H1 (cell line): ENCODE measurements at regions not wholly inside any gene's neighbourhood (a gene's known extent, or its start where the extent isn't known, plus 50 kb on each side); places are given as distances from the start of the nearest gene placed in this dataset.

ENCODE experiments used
- CTCF ChIA-PET: fragments of 300-600 bp; sonication (Branson Sonifier 250); formaldehyde crosslinking; loops from one replicate; lab custom pipeline; 2021; ENCODE audit not compliant: partially characterized antibody; lab: Charles Lee
- POLR2A ChIA-PET: fragments of 300-600 bp; sonication (Branson Sonifier 250); formaldehyde crosslinking; loops from one replicate; lab custom pipeline; 2021; ENCODE audit warnings: inconsistent platforms; ENCODE audit not compliant: partially characterized antibody; lab: Charles Lee
- DNase-seq, 2 experiments: peaks; one replicate each; pipeline versions ENCODE4 v3.0.0 to v3.0.0-alpha.2; 2010 to 2022; ENCODE audit warnings: low spot score in 2 of 2, low read depth in 1 of 2, mixed read lengths in 1 of 2
- FAIRE-seq: peaks from 2 replicates; lab custom pipeline; 2011; peaks lifted over from hg19 to GRCh38; lab: Jason Lieb, UNC
- H2AFZ ChIP-seq: 2 replicates; pipeline ENCODE4 v1.8.1; 2012; ENCODE audit warnings: low read length, inconsistent platforms
- H2AK5ac ChIP-seq: 2 replicates; pipeline ENCODE4 v1.6.1; 2013; ENCODE audit warnings: low read depth, low read length
- H2BK120ac ChIP-seq: replicated peaks from 2 replicates; pipeline ENCODE3; 2013; ENCODE audit warnings: low read depth, low read length, inconsistent platforms
- H2BK12ac ChIP-seq: 2 replicates; pipeline ENCODE4 v1.6.1; 2013; ENCODE audit warnings: low read depth, low read length
- H2BK15ac ChIP-seq: 2 replicates; pipeline ENCODE4 v1.6.1; 2013; ENCODE audit warnings: low read length
- H2BK20ac ChIP-seq: 2 replicates; pipeline ENCODE4 v1.6.1; 2013; ENCODE audit warnings: low read length
- H2BK5ac ChIP-seq: 2 replicates; pipeline ENCODE4 v1.6.1; 2013; ENCODE audit warnings: low read depth, low read length
- H3K14ac ChIP-seq: 2 replicates; pipeline ENCODE4 v1.6.1; 2013; ENCODE audit warnings: inconsistent platforms; ENCODE audit not compliant: insufficient read length
- H3K18ac ChIP-seq: 2 replicates; pipeline ENCODE4 v1.6.1; 2013; ENCODE audit warnings: low read length; ENCODE audit errors: extremely low read depth
- H3K23ac ChIP-seq: 2 replicates; pipeline ENCODE4 v1.6.1; 2013; ENCODE audit warnings: inconsistent platforms; ENCODE audit not compliant: insufficient read length
- H3K23me2 ChIP-seq: 2 replicates; pipeline ENCODE4 v1.6.1; 2013; ENCODE audit warnings: low read depth, low read length
- H3K27ac ChIP-seq: 2 replicates; pipeline ENCODE4 v1.6.1; 2011; ENCODE audit warnings: low read depth, low read length, inconsistent platforms
- H3K27me3 ChIP-seq, 4 experiments: replicated peaks in 1 of 4; 1 replicate in 1 of 4; 2 replicates in 3 of 4; pipeline versions ENCODE4 v1.6.1 to v1.8.1; 2011 to 2013; ENCODE audit warnings: low read length in 3 of 4, mild to moderate bottlenecking in 3 of 4, inconsistent platforms in 2 of 4, mixed read lengths in 2 of 4, moderate library complexity in 1 of 4; ENCODE audit not compliant: control insufficient read depth in 3 of 4, insufficient read depth in 3 of 4; ENCODE audit errors: extremely low read depth in 1 of 4
- H3K36me3 ChIP-seq, 4 experiments: 2 replicates each; pipeline versions ENCODE4 v1.6.1 to v1.8.1; 2011 to 2013; ENCODE audit warnings: mild to moderate bottlenecking in 4 of 4, low read length in 3 of 4, moderate library complexity in 2 of 4, control low read depth in 1 of 4, inconsistent platforms in 1 of 4; ENCODE audit not compliant: insufficient read depth in 4 of 4, control insufficient read depth in 2 of 4
- H3K4ac ChIP-seq: replicated peaks from 2 replicates; pipeline ENCODE3; 2013; ENCODE audit warnings: low read length, low read depth, mixed read lengths, inconsistent platforms; ENCODE audit not compliant: insufficient read length
- H3K4me1 ChIP-seq, 4 experiments: replicated peaks in 1 of 4; 1 replicate in 1 of 4; 2 replicates in 3 of 4; pipeline versions ENCODE4 v1.6.1 to v1.8.1; 2011 to 2013; ENCODE audit warnings: low read length in 3 of 4, inconsistent platforms in 2 of 4, mixed read lengths in 1 of 4; ENCODE audit not compliant: insufficient read depth in 4 of 4, control insufficient read depth in 3 of 4
- H3K4me2 ChIP-seq, 2 experiments: 2 replicates each; pipeline versions ENCODE4 v1.6.1 to v1.8.1; 2011 to 2013; ENCODE audit warnings: low read depth in 2 of 2, low read length in 2 of 2, control low read depth in 1 of 2, inconsistent platforms in 1 of 2, mild to moderate bottlenecking in 1 of 2; ENCODE audit not compliant: insufficient read depth in 1 of 2
- H3K4me3 ChIP-seq, 4 experiments: fragments of 200-600, 300-600 bp in 1 of 4; sonication (generic), shearing (Covaris generic), sonication (Bioruptor Twin) in 1 of 4; 2 replicates each; pipeline versions ENCODE4 v1.5.1 to v1.8.1; 2011 to 2016; ENCODE audit warnings: low read length in 4 of 4, low read depth in 3 of 4, control low read depth in 2 of 4, inconsistent platforms in 2 of 4, mild to moderate bottlenecking in 2 of 4, mixed read lengths in 1 of 4, moderate library complexity in 1 of 4; ENCODE audit not compliant: insufficient read depth in 2 of 4; ENCODE audit errors: extremely low read depth in 1 of 4
- H3K56ac ChIP-seq: replicated peaks from 2 replicates; pipeline ENCODE3; 2013; ENCODE audit warnings: low read depth, mild to moderate bottlenecking, mixed read lengths, low read length, inconsistent platforms; ENCODE audit not compliant: insufficient read length
- H3K79me1 ChIP-seq: 2 replicates; pipeline ENCODE4 v1.6.1; 2013; ENCODE audit warnings: low read depth, low read length, control low read depth
- H3K79me2 ChIP-seq, 2 experiments: 2 replicates each; pipeline versions ENCODE4 v1.6.1 to v1.8.1; 2012 to 2013; ENCODE audit warnings: low read length in 2 of 2, mild to moderate bottlenecking in 2 of 2, inconsistent platforms in 1 of 2; ENCODE audit not compliant: insufficient read depth in 2 of 2, control insufficient read depth in 1 of 2
- H3K9ac ChIP-seq, 4 experiments: replicated peaks in 1 of 4; 1 replicate in 1 of 4; 2 replicates in 3 of 4; pipeline versions ENCODE4 v1.6.1 to v1.8.1; 2011 to 2013; ENCODE audit warnings: low read depth in 3 of 4, low read length in 3 of 4, control low read depth in 2 of 4, mild to moderate bottlenecking in 2 of 4, moderate library complexity in 2 of 4, inconsistent platforms in 1 of 4; ENCODE audit errors: extremely low read depth in 1 of 4
- H3K9me3 ChIP-seq, 2 experiments: 2 replicates each; pipeline versions ENCODE4 v1.6.1 to v1.8.1; 2012 to 2013; ENCODE audit warnings: mild to moderate bottlenecking in 2 of 2, moderate library complexity in 2 of 2, control low read depth in 1 of 2, inconsistent platforms in 1 of 2, low read depth in 1 of 2, low read length in 1 of 2, mixed read lengths in 1 of 2; ENCODE audit not compliant: insufficient read depth in 2 of 2
- H4K20me1 ChIP-seq, 2 experiments: replicated peaks in 1 of 2; 2 replicates each; pipeline versions ENCODE3 to v1.8.1; 2011 to 2013; ENCODE audit warnings: inconsistent platforms in 2 of 2, low read length in 2 of 2, mild to moderate bottlenecking in 1 of 2; ENCODE audit not compliant: insufficient read depth in 2 of 2, control insufficient read depth in 1 of 2
- H4K5ac ChIP-seq: 2 replicates; pipeline ENCODE4 v1.6.1; 2013; ENCODE audit warnings: low read length, low read depth, mixed read lengths, inconsistent platforms; ENCODE audit not compliant: insufficient read length
- H4K8ac ChIP-seq: 2 replicates; pipeline ENCODE4 v1.8.0; 2013; ENCODE audit warnings: mild to moderate bottlenecking, moderate library complexity, low read length, inconsistent platforms; ENCODE audit not compliant: insufficient read depth; ENCODE audit errors: extremely low read depth
- H4K91ac ChIP-seq: replicated peaks from 2 replicates; pipeline ENCODE3; 2013; ENCODE audit warnings: low read length, mixed read lengths, inconsistent platforms; ENCODE audit not compliant: insufficient read length
- ATF2 ChIP-seq: IDR thresholded peaks from 2 replicates; pipeline ENCODE4 v1.6.1; 2012; ENCODE audit warnings: low read length, inconsistent platforms
- ATF3 ChIP-seq: IDR thresholded peaks from 2 replicates; pipeline ENCODE4 v1.6.1; 2011; ENCODE audit warnings: low read depth, mild to moderate bottlenecking, low read length; ENCODE audit not compliant: insufficient read depth
- CEBPB ChIP-seq: IDR thresholded peaks from 2 replicates; pipeline ENCODE4 v1.6.1; 2012; ENCODE audit warnings: low read depth, low read length
- CHD2 ChIP-seq: IDR thresholded peaks from 2 replicates; pipeline ENCODE4 v1.6.1; 2012; ENCODE audit warnings: low read length, improper control_type of control experiment
- CREB1 ChIP-seq: IDR thresholded peaks from 2 replicates; pipeline ENCODE4 v1.6.1; 2012; ENCODE audit warnings: inconsistent platforms
- MAFK ChIP-seq: IDR thresholded peaks from 2 replicates; pipeline ENCODE4 v1.6.1; 2012; ENCODE audit warnings: low read depth, mild to moderate bottlenecking, improper control_type of control experiment, low read length
- POLR2AphosphoS5 ChIP-seq: IDR thresholded peaks from 2 replicates; pipeline ENCODE4 v1.6.1; 2011; ENCODE audit warnings: low read depth, low read length
- POU5F1 ChIP-seq: IDR thresholded peaks from 2 replicates; pipeline ENCODE4 v1.6.1; 2011; ENCODE audit warnings: low read depth, mild to moderate bottlenecking, low read length, moderate library complexity
- SIX5 ChIP-seq: IDR thresholded peaks from 2 replicates; pipeline ENCODE4 v1.6.1; 2011; ENCODE audit warnings: mild to moderate bottlenecking, low read depth, low read length
- TAF1 ChIP-seq: IDR thresholded peaks from 2 replicates; pipeline ENCODE4 v1.6.1; 2011; ENCODE audit warnings: mild to moderate bottlenecking, low read depth, low read length
- ZNF274 ChIP-seq: IDR thresholded peaks from 2 replicates; pipeline ENCODE4 v1.7.0; 2012; ENCODE audit warnings: low read length, borderline replicate concordance; ENCODE audit errors: extremely low read depth
- WGBS, 2 experiments: shearing (Covaris generic) in 1 of 2; methylation state at CpG; one replicate each; pipeline versions ENCODE4 v1.1.6 to v1.1.7; 2013 to 2015; ENCODE audit warnings: low lambda C conversion rate in 2 of 2, mixed read lengths in 2 of 2, inconsistent platforms in 1 of 2, low coverage in 1 of 2, missing lambda C conversion rate in 1 of 2; ENCODE audit not compliant: insufficient replicate concordance in 2 of 2, insufficient coverage in 1 of 2, insufficient read length in 1 of 2; ENCODE audit errors: extremely low coverage in 1 of 2, missing lambda C conversion rate in 1 of 2; 5-methylcytosine and 5-hydroxymethylcytosine counted together

- FAIRE-seq = no peak
- WGBS, 2 experiments = 95% methylated on average over 5 of the region's 5 CpGs; no CpG with 5 or more reads in 1 of the 2 experiments
Measured at GRCh38 chr7:8343556-8343955, 81.6 kb upstream of the ICA1 start.

More at GRCh38 chr7:8343556-8343955, 81.6 kb upstream of the ICA1 start:
- Histone ChIP-seq H2BK5ac (no peak overlapping the region), H2BK120ac (no peak overlapping the region), H3K9ac (no peak overlapping the region), H3K79me2 (no peaks in the 10 kb centered on the region), H3K14ac (no peak overlapping the region), H2BK12ac (no peak overlapping the region), H3K9me3 (peaks cover 9 to 15% of the 10 kb centered on the region in 2 experiments; a peak in 3 of 4 replicates), H3K4me1 (no peaks in the 10 kb centered on the region), H3K23me2 (no peaks in the 10 kb centered on the region), H4K20me1 (no peaks in the 10 kb centered on the region), H3K56ac (no peak overlapping the region), H4K8ac (no peak overlapping the region), H3K4me2 (no peak overlapping the region), H2AFZ (0 out of 2 replicates have a peak overlapping the region, but pooled peaks have one; percentile 18), H3K4me3 (no peak overlapping the region), H3K4ac (no peak overlapping the region), H2AK5ac (no peak overlapping the region), H4K5ac (no peak overlapping the region), H3K79me1 (no peaks in the 10 kb centered on the region), H3K27me3 (no peaks in the 10 kb centered on the region), H3K27ac (no peak overlapping the region), H3K23ac (no peak overlapping the region), H4K91ac (no peak overlapping the region), H2BK20ac (no peak overlapping the region), H2BK15ac (no peak overlapping the region), H3K36me3 (no peaks in the 10 kb centered on the region), H3K18ac (no peak overlapping the region)
- no peak for DNase-seq
- ChIA-PET POLR2A (no interaction called here), CTCF (no interaction called here)
- TF ChIP-seq ATF3 = no peak
- no peak for TF ChIP-seq TAF1
- no peak for TF ChIP-seq CHD2
- TF ChIP-seq POU5F1 = no peak
- no peak for TF ChIP-seq MAFK
- no peak for TF ChIP-seq POLR2AphosphoS5
- TF ChIP-seq CREB1 = no peak
- TF ChIP-seq CEBPB = no peak
- no peak for TF ChIP-seq ZNF274
- no peak for TF ChIP-seq ATF2
- TF ChIP-seq SIX5 = no peak
